Neuronal stem cell (in vitro differentiated cells): ENCODE measurements at regions not wholly inside any gene's neighbourhood (a gene's known extent, or its start where the extent isn't known, plus 50 kb on each side); places are given as distances from the start of the nearest gene placed in this dataset.
A peak's percentile ranks its signal among the peaks of the same experiment; 100 is the strongest.

Source experiments
- DNase-seq: peaks from one replicate; pipeline ENCODE4 v3.0.0-alpha.2; 2013; ENCODE audit warnings: low spot score
- H2AFZ ChIP-seq: one replicate; pipeline ENCODE4 v1.6.1; 2013; ENCODE audit warnings: mild to moderate bottlenecking, low read length, inconsistent platforms
- H2AK5ac ChIP-seq: 2 replicates; pipeline ENCODE4 v1.6.1; 2013; ENCODE audit warnings: low read depth, mild to moderate bottlenecking, inconsistent platforms, low read length, moderate library complexity, mixed read lengths
- H2BK120ac ChIP-seq: 2 replicates; pipeline ENCODE4 v1.6.1; 2013; ENCODE audit warnings: low read depth, mild to moderate bottlenecking, inconsistent platforms, low read length, moderate library complexity, mixed read lengths
- H2BK12ac ChIP-seq: one replicate; pipeline ENCODE4 v1.6.1; 2013; ENCODE audit warnings: low read length, inconsistent platforms
- H2BK15ac ChIP-seq: 2 replicates; pipeline ENCODE4 v1.6.1; 2013; ENCODE audit warnings: mild to moderate bottlenecking, low read length, inconsistent platforms, mixed read lengths
- H2BK5ac ChIP-seq: one replicate; pipeline ENCODE4 v1.6.1; 2013; ENCODE audit warnings: inconsistent platforms, mild to moderate bottlenecking, low read length, moderate library complexity
- H3K14ac ChIP-seq: one replicate; pipeline ENCODE4 v1.6.1; 2013; ENCODE audit warnings: low read length, inconsistent platforms
- H3K18ac ChIP-seq: 2 replicates; pipeline ENCODE4 v1.6.1; 2013; ENCODE audit warnings: low read length, inconsistent platforms
- H3K23ac ChIP-seq: 2 replicates; pipeline ENCODE4 v1.6.1; 2013; ENCODE audit warnings: low read depth, mild to moderate bottlenecking, mixed read lengths, low read length, inconsistent platforms; ENCODE audit not compliant: poor library complexity
- H3K27ac ChIP-seq: replicated peaks from 3 replicates; pipeline ENCODE4 v1.5.1; 2013; ENCODE audit warnings: low read length, inconsistent platforms
- H3K27me3 ChIP-seq, 3 experiments: 2 replicates each; pipeline ENCODE4 v1.6.1; 2013; ENCODE audit warnings: low read length in 3 of 3, mild to moderate bottlenecking in 2 of 3, inconsistent platforms in 1 of 3, low read depth in 1 of 3, mixed read lengths in 1 of 3, moderate library complexity in 1 of 3; ENCODE audit not compliant: control insufficient read depth in 3 of 3, insufficient read depth in 3 of 3
- H3K36me3 ChIP-seq, 2 donors: replicated peaks in 1 of 2; 2 replicates each; pipeline ENCODE4 v1.6.1; 2013; ENCODE audit warnings: low read length in 2 of 2; ENCODE audit not compliant: control insufficient read depth in 2 of 2, insufficient read depth in 2 of 2
- H3K4ac ChIP-seq: 2 replicates; pipeline ENCODE4 v1.6.1; 2013; ENCODE audit warnings: inconsistent platforms, mild to moderate bottlenecking, low read length, moderate library complexity
- H3K4me1 ChIP-seq, 2 donors: 1 replicate in 1 of 2; 2 replicates in 1 of 2; pipeline ENCODE4 v1.6.1; 2013; ENCODE audit warnings: low read length in 2 of 2, low read depth in 1 of 2; ENCODE audit not compliant: control insufficient read depth in 2 of 2, insufficient read depth in 1 of 2
- H3K4me2 ChIP-seq: one replicate; pipeline ENCODE4 v1.6.1; 2013; ENCODE audit warnings: mild to moderate bottlenecking, low read length, inconsistent platforms; ENCODE audit not compliant: insufficient read depth, poor library complexity, severe bottlenecking
- H3K4me3 ChIP-seq, 2 donors: 2 replicates each; pipeline ENCODE4 v1.5.1; 2013; ENCODE audit warnings: low read length in 2 of 2, mild to moderate bottlenecking in 2 of 2, inconsistent platforms in 1 of 2, moderate library complexity in 1 of 2
- H3K79me1 ChIP-seq: one replicate; pipeline ENCODE4 v1.6.1; 2013; ENCODE audit warnings: low read depth, mild to moderate bottlenecking, inconsistent platforms, low read length, moderate library complexity
- H3K9ac ChIP-seq: one replicate; pipeline ENCODE4 v1.6.1; 2013; ENCODE audit warnings: mild to moderate bottlenecking, low read depth, low read length, inconsistent platforms; ENCODE audit not compliant: poor library complexity
- H3K9me3 ChIP-seq, 2 donors: replicated peaks in 1 of 2; 2 replicates each; pipeline versions ENCODE3 to v1.6.1; 2013; ENCODE audit warnings: low read length in 2 of 2, mild to moderate bottlenecking in 2 of 2, inconsistent platforms in 1 of 2, low read depth in 1 of 2, mixed read lengths in 1 of 2, moderate library complexity in 1 of 2; ENCODE audit not compliant: control insufficient read depth in 2 of 2, insufficient read depth in 1 of 2
- H4K8ac ChIP-seq: one replicate; pipeline ENCODE4 v1.6.1; 2013; ENCODE audit warnings: low read depth, mild to moderate bottlenecking, inconsistent platforms, low read length, moderate library complexity
- H4K91ac ChIP-seq: one replicate; pipeline ENCODE4 v1.6.1; 2013; ENCODE audit warnings: low read length, low read depth, mild to moderate bottlenecking, inconsistent platforms; ENCODE audit not compliant: poor library complexity
- WGBS, 2 donors: extraction: QIAGEN DNeasy Blood & Tissue Kit; methylation state at CpG; one replicate each; pipeline ENCODE4 v1.1.7; 2013; ENCODE audit warnings: missing lambda C conversion rate in 2 of 2, mixed read lengths in 1 of 2; ENCODE audit not compliant: insufficient read length in 2 of 2, insufficient replicate concordance in 1 of 2; ENCODE audit errors: extremely low coverage in 2 of 2; 5-methylcytosine and 5-hydroxymethylcytosine counted together

DNA sequence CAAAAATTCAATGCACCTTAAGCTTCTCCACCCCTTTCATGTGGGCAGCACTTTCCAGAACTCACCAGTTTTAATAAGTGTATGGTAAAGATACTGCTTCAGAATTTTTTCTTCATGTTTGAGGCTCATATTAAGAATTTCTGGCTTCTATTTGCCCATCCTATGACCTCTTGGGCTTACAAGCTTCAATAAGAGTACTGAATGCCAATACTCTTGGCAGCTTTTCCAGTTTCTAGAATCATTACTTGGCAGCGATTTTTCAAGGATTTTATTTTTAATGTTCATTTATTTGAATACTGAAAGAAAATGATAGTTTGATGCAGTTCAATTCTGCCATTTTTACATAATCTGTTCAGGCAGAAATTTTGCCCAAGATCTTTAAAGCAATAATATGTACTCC lies 242.1 kb upstream of the KCND2 start:
- Histone ChIP-seq H3K9ac (no peak overlapping the region), H3K4me3 (no peak overlapping the region), H4K8ac (no peak overlapping the region), H4K91ac (no peak overlapping the region), H3K79me1 (no peaks in the 10 kb centered on the region), H3K27me3 (no peaks in the 10 kb centered on the region), H2BK12ac (no peak overlapping the region), H3K36me3 (no peaks in the 10 kb centered on the region), H3K4me1 (no peaks in the 10 kb centered on the region), H3K14ac (no peak overlapping the region), H2AK5ac (no peak overlapping the region), H2BK120ac (no peak overlapping the region), H3K23ac (no peak overlapping the region), H3K18ac (no peak overlapping the region), H2AFZ (no peak overlapping the region), H2BK5ac (no peak overlapping the region), H3K4me2 (no peak overlapping the region), H3K27ac (no peak overlapping the region), H2BK15ac (no peak overlapping the region), H3K4ac (no peak overlapping the region), H3K9me3 (no peaks in the 10 kb centered on the region)
- DNase-seq: no peak
- WGBS, 2 donors: no CpG with 5 or more reads among the region's 1 CpG

DNA sequence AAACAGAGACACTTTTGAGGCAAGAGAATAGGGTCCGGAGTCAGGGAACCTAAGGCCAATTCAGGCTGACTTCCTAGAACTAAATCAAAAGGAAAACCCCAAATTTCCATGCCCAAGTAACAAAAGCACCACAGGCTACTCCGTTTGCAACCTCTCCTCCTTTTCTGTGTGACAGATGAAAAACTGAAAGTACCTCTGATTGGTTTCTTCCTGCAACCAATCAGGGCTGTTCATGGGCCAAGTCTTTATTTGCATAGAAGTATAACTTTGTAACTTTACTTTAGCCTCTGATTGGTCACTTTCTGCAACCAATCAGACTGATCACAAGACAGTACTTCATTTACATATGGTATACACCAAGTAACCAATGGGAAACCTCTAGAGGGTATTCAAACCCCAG lies 239.9 kb upstream of the KCND2 start:
- no peak overlapping the region for H3K4ac ChIP-seq
- H3K4me2 ChIP-seq: no peak overlapping the region
- H2BK5ac ChIP-seq: no peak overlapping the region
- H3K27ac ChIP-seq: no peak overlapping the region
- no peaks in the 10 kb centered on the region for H3K27me3 ChIP-seq
- no peak overlapping the region for H3K18ac ChIP-seq
- H2BK120ac ChIP-seq: no peak overlapping the region
- H2BK12ac ChIP-seq: no peak overlapping the region
- no peak overlapping the region for H4K8ac ChIP-seq
- no peaks in the 10 kb centered on the region for H3K9me3 ChIP-seq
- no peak overlapping the region for H4K91ac ChIP-seq
- no CpG with 5 or more reads among the region's 2 CpGs for WGBS, 2 donors
- H2BK15ac ChIP-seq: no peak overlapping the region
- no peaks in the 10 kb centered on the region for H3K36me3 ChIP-seq
- H3K4me1 ChIP-seq: no peaks in the 10 kb centered on the region
- DNase-seq: peak; percentile 1
- H3K23ac ChIP-seq: no peak overlapping the region
- no peaks in the 10 kb centered on the region for H3K79me1 ChIP-seq
- H2AFZ ChIP-seq: peak overlapping the region; percentile 84
- H3K14ac ChIP-seq: no peak overlapping the region
- no peak overlapping the region for H3K9ac ChIP-seq
- no peak overlapping the region for H2AK5ac ChIP-seq
- H3K4me3 ChIP-seq: peak overlapping the region in 1 of 2 donors; percentile 31

DNA sequence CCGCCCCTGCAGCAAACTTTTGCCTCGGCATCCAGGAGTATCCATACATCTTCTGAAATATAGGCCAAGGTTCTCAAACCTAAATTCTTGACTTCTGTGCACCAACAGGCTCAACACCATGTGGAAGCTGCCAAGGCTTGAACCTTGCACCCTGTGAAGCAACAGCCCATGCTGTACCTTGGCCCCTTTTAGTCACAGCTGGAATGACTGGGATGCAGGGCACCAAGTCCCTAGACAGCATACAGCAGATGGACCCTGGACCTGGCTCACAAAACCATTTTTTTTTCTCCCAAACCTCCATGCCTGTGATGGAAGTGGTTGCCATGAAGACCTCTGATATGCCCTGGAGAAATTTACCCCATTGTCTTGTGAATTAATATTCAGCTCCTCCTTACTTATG lies 233.8 kb upstream of the KCND2 start:
- H3K23ac ChIP-seq: no peak overlapping the region
- no peak overlapping the region for H3K4ac ChIP-seq
- no CpG with 5 or more reads among the region's 2 CpGs for WGBS, 2 donors
- no peak overlapping the region for H4K8ac ChIP-seq
- no peak overlapping the region for H3K14ac ChIP-seq
- no peak overlapping the region for H3K9ac ChIP-seq
- no peak overlapping the region for H2BK120ac ChIP-seq
- no peaks in the 10 kb centered on the region for H3K79me1 ChIP-seq
- H3K27ac ChIP-seq: no peak overlapping the region
- no peak for DNase-seq
- H3K27me3 ChIP-seq: no peaks in the 10 kb centered on the region
- no peak overlapping the region for H2BK12ac ChIP-seq
- H2BK15ac ChIP-seq: no peak overlapping the region
- no peak overlapping the region for H3K4me2 ChIP-seq
- no peak overlapping the region for H3K4me3 ChIP-seq
- H2AK5ac ChIP-seq: no peak overlapping the region
- H2AFZ ChIP-seq: no peak overlapping the region
- H3K4me1 ChIP-seq: no peaks in the 10 kb centered on the region
- H3K18ac ChIP-seq: no peak overlapping the region
- H2BK5ac ChIP-seq: no peak overlapping the region
- no peaks in the 10 kb centered on the region for H3K36me3 ChIP-seq
- H3K9me3 ChIP-seq: no peaks in the 10 kb centered on the region
- no peak overlapping the region for H4K91ac ChIP-seq

DNA sequence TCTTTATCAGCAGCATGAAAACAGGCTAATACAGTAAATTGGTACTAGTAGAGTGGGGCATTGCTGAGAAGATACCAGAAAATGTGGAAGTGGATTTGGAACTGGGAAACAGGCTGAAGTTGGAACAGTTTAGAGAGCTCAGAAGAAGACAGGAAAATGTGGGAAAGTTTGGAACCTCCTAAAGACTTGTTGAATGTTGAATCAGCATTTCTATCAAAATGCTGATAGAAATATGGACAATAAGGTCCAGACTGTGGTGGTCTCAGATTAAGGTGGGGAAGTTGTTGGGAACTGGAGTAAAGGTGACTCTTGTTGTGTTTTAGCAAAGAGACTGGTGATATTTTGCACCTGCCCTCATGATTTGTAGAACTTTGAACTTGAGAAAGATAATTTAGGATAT lies 231.2 kb upstream of the KCND2 start:
- Histone ChIP-seq H3K27me3 (no peaks in the 10 kb centered on the region), H3K14ac (no peak overlapping the region), H2AFZ (no peak overlapping the region), H2AK5ac (no peak overlapping the region), H2BK15ac (no peak overlapping the region), H3K9me3 (no peaks in the 10 kb centered on the region), H4K91ac (no peak overlapping the region), H3K9ac (no peak overlapping the region), H2BK120ac (no peak overlapping the region), H3K27ac (no peak overlapping the region), H3K79me1 (no peaks in the 10 kb centered on the region), H3K4ac (no peak overlapping the region), H3K4me3 (no peak overlapping the region), H2BK12ac (no peak overlapping the region), H3K23ac (no peak overlapping the region), H3K36me3 (no peaks in the 10 kb centered on the region), H2BK5ac (no peak overlapping the region), H3K4me1 (no peaks in the 10 kb centered on the region), H3K4me2 (no peak overlapping the region), H4K8ac (no peak overlapping the region), H3K18ac (no peak overlapping the region)
- no peak for DNase-seq
